NOMO-1 treated with dmso at 0.1 percent for 144 hours (cell line): ENCODE measurements at regions not wholly inside any gene's neighbourhood (a gene's known extent, or its start where the extent isn't known, plus 50 kb on each side); places are given as distances from the start of the nearest gene placed in this dataset.
"Not testable (repeated sequence)": the region's sequence is repeated elsewhere in the genome, so short reads cannot be mapped to it uniquely, and the experiment has no call there.

Source experiments
- DNase-seq: peaks from one replicate; lab custom pipeline; 2025; ENCODE audit not compliant: unreplicated experiment; lab: John Stamatoyannopoulos, UW

DNA sequence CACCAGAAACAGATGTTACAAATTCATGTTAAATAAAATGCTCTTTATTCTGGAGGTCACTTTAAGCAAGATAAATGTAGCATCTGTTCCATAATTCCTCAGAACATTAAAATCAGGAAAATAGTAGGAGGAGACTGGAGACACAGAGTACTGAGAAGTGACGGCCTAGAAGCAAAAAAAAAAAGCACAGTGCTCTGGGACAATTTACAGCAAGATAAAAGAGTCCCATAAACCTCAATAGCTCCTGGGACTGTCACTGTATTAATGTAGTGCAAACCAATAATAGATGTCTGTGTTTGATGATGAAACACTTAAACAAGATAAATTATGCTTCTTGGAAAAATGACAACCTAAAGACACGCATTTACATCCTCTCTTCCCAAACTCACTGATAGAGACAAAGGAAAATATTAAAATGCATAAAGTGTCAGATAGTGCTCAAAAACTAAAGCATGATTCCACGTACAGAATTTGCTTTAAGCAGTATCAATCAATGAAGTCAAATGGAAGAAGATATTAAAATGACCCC lies 338.8 kb upstream of the REG3G start:
- DNase-seq = no peak

DNA sequence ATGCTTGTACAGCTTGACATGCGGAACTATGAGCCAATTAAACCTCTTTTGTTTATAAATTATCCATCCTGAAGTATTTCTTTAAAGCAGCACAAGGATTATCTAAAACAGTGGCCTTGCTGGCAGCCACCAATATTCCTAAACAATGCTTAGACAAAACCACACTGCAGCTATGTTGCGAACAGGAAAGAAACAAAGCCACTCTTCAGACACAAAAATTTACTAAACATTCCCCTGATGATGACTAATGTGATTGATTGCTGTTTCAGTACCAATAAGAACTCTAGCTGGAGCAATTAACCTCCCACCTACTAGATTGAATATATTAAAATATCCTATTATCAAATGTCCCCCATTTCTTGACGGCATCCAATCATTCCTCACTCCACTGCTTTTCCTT lies 325.8 kb upstream of the REG3G start:
- DNase-seq = no peak

- DNase-seq = no peak
Measured at GRCh38 chr2:78701546-78701945, 324.0 kb upstream of the REG3G start.

GRCh38 chr2:78707776-78708386 lies 317.6 kb upstream of the REG3G start:
- no peak for DNase-seq

- DNase-seq = no peak
Measured at GRCh38 chr2:78710632-78711375, 314.7 kb upstream of the REG3G start.

DNA sequence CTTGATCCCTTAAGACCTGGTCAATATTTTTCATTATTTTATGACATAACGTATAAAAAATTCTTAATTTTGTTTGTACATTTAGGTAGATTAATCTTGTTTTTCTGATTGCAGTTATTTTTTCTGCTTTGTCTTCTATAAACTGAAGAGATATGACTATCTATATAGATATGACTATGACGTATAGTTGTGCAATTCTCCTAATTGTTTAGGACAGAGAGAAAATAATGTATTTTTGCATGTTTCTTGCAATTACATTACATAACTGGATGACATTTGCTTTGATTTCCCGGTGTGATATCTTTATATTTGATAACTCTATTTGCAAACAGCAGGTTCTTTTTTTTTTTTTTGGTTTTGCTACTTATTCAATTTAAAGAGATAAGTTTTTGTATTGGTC lies 310.2 kb upstream of the REG3G start:
- DNase-seq = no peak

DNA sequence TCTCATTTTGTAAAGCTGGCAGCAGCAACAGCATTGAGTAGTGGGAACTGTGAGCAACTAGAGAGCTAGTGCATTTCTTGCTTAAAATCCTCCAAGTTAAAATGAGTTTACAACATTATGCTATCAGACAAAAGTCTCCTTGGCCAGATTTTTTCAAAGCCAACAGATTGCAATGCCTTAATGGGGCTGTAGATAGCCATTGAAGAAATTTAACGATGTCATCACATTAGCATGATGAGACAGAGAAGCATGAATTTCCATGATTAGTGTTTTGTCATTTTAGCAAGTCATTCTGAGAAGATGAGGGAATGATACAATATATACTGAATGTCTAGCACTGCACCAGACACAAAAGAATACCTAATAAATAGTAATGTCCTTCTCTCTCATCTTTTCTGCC lies 307.5 kb upstream of the REG3G start:
- no peak for DNase-seq

DNA sequence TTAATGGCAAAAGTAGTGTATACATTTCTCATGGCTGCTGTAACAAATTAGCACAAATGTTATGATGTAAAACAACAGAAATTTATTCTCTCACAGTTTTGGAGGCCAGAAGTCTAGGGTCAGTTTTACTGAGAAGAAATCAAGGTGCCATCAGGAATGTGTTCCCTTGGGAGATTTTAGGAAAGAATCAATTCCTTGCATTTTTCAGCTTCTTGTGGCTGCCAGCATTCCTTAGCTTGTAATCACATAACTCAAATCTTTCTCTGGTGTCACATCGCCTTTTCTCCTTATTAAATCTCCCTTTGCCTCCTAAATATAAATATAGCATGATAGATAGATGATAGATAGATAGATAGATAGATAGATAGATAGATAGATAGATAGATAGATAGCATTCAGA lies 307.0 kb upstream of the REG3G start:
- DNase-seq = no peak

DNA sequence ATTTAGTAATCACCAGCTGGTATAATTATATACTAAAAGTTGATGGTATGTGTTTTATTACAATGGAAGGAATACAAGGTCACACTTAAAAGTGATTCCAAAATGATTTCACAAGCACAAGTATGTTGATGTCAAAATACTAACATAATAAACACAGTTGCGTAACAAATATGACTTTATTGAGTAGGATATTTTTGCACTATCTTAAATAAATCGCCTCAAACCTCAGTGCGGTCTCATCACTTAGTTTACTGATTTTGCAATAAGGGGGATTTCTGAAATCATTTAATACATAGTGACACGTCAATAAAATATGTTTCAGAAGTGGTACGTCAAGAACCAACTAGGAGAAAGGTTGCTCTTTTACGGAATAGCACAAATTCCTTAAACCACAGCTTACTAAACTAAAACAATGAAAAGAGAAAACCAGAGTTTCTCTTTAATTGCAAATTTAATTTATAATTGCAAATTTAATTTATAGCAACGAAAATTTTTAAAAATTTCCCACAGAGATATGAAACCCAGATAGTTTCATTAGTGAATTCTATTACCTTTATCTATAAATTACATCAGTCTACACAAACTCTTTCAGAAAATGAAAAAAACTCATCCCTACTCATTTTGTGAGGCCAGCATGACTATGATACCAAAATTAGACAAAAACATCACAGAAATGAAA lies 304.0 kb upstream of the REG3G start:
- no peak for DNase-seq

DNA sequence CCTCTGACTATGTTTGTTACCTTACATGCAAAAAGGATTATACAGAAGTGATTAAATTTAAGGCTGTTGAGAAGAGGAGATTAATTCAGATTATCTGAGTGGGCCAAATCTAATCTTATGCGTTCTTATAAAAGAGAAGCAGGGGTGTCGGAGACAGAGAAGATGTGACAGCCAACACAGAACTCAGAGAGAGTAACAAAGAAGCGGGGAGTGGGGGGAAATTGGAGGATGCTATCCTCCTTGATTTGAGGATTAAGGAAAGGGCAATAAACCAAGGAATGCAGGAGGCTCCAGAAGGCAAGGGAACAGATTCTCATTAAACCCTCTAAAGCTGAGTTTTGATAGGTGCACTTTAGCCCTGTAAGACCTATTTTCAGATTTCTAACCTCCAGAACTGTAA lies 291.3 kb upstream of the REG3G start:
- no peak for DNase-seq

- DNase-seq = no peak
Measured at GRCh38 chr2:78739282-78739681, 286.2 kb upstream of the REG3G start.

DNA sequence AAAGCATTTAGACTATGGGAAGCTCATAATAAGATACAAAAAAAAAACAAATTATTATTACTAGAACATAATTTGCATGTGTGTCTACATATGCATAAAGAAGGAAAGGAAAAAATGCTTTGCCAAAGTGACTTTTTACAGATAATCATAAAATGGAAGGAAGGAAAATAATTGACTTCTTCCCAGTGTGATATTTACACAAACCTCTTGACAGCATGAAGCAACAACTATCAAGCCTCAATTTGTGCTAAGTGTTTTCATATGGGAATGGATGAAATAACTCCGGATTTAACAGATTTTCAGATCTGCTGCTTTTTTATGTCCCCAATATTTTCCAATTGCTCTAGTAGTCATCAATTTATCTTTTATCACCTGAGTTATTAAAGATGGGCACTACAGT lies 275.9 kb upstream of the REG3G start:
- no peak for DNase-seq

DNA sequence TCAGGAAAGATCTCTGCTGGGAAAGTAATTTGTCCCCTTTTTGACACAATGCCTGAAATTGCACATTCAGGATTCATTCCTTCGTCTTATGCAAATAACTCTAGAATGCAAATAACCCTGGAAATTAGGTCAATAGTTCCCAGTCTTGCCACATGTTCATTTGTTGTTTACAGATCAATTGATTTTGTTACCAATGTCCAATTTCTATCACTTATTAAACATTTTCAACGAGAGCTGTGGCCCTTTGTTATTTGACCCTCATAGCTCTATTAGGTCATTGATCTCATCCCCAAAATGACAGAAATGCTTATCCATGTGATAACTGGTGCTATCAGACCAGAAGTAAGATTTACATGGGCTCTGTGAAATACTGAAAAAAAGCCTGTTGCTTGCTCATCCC lies 275.3 kb upstream of the REG3G start:
- DNase-seq = no peak

GRCh38 chr2:78754930-78755329 lies 270.6 kb upstream of the REG3G start:
- DNase-seq = no peak

DNA sequence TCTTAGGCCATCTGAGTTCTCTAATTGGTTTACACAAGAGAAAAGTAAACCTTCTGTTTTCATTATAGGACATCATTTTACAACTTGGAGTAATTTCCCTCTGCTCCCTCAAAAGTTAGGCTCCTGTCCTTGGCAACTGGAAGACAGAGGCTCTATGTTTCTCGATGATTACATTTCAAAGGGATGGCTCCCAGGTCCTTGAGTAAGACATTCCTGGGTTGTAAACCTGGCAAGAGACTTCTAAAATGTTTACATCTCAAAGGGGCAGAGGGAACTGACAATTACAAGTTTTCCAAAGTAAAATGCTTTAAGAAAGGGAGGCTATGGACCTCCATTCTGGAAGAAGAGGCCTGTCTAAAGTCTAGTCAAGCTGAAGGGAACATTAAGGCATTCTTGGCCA lies 268.3 kb upstream of the REG3G start:
- DNase-seq = no peak

DNA sequence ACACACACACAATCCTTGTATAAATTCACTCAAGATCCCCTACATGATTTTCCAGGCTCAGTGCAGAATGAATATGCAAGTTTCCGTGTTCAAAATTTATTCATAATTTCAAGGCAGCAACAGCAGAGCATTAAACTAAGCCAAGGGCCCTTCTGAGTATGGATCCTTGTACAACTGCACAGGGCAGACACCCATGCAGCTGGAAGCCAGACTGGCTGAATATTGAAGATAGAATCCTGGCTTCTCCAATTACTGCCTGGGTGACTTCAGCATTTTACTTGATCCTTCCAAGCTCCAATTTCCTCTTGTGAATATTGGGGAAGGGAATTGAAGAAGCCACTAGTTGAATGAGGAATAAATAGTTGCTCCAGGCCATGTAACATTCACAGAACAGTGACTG lies 267.9 kb upstream of the REG3G start:
- no peak for DNase-seq

DNA sequence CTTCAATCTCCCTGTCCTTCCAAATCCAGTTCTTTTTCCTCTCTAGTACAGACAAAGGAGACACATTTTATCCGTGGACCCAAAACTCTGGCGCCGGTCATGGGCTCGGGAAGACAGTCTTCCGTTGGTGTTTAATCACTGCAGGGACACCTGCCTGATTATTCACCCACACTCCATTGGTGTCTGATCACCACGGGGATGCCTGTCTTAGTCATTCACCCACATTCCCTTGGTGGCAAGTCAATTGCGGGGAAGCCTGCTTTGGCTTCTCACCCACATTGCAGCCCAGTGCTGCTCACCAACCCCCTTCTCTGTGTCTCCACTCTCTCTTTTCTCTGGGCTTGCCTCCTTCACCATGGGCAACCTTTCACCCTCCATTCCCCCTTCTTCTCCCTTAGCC lies 266.7 kb upstream of the REG3G start:
- DNase-seq = not testable (repeated sequence)

- no peak for DNase-seq
Measured at GRCh38 chr2:78766459-78766858, 259.0 kb upstream of the REG3G start.

- DNase-seq = no peak
Measured at GRCh38 chr2:78768016-78768415, 257.5 kb upstream of the REG3G start.

- DNase-seq = no peak
Measured at GRCh38 chr2:78775291-78775690, 250.2 kb upstream of the REG3G start.

DNA sequence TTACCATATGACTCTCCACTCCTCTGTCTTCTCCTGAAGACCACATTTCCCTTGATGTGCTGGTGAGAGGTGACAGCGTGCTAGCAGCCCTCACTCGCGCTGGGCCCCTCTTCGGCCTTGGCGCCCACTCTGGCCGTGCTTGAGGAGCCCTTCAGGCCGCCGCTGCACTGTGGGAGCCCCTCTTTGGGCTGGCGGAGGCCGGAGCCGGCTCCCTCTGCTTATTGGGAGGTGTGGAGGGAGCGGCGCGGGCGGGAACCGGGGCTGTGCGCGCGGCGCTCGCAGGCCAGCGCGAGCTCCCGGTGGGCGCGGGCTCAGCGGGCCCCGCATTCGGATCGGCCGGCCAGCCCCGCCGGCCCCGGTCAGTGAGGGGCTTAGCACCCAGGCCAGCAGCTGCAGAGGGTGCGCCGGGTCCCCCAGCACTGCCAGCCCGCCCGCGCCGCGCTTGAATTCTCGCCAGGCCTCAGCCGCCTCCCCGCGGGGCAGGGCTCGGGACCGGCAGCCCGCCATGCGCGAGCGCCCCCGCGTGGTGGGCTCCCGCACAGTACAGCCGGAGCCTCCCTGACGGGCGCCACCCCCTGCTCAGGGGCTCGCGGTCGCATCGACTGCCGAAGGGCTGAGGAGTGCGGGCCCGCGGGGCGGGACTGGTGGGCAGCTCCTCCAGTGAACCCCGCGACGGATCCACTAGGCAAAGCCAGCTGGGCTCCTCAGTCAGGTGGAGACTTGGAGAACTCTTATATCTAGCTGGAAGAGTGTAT lies 246.6 kb upstream of the REG3G start:
- DNase-seq = no peak
